Breast epithelium (tissue), 3 donors: ENCODE measurements at regions not wholly inside any gene's neighbourhood (a gene's known extent, or its start where the extent isn't known, plus 50 kb on each side); places are given as distances from the start of the nearest gene placed in this dataset.

ENCODE experiments used
- POLR2A ChIP-seq: fragments of 450-650 bp; IDR thresholded peaks from one replicate; pipeline ENCODE4 v1.6.1; 2016; ENCODE audit warnings: antibody characterized with exemption, mild to moderate bottlenecking, moderate library complexity
- POLR2AphosphoS5 ChIP-seq, 3 donors: sonication (generic); formaldehyde crosslinking; IDR thresholded peaks; one replicate each; pipeline ENCODE4 v1.6.1; 2017; ENCODE audit warnings: antibody characterized with exemption in 3 of 3
- TF ChIP-seq, protein P1 (sequence below), 3 donors: fragments of 450-650 bp; IDR thresholded peaks; one replicate each; pipeline ENCODE4 v1.5.1; 2016 to 2017; ENCODE audit warnings: antibody characterized with exemption in 3 of 3, mild to moderate bottlenecking in 3 of 3, moderate library complexity in 3 of 3

DNA sequence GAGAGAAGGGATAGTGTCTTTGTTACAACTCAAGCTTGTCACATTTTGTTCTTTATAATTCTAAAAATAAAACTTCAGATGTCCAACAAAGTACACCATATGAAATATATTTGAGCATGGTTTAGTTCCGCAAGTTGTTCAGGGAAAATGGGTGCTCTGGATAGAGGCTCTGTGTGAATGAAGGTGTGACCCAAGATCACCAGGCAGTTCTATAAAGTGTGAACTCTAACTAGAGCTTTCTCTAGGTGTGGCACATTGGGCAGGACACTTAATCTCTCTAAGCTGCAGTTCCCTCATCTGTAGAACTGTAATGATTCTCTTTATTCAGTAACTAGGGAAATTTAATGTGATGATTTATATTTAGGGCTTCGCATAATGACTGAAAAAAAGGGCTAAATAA, 139.3 kb downstream of the BCHE start:
- TF ChIP-seq, protein P1, sequence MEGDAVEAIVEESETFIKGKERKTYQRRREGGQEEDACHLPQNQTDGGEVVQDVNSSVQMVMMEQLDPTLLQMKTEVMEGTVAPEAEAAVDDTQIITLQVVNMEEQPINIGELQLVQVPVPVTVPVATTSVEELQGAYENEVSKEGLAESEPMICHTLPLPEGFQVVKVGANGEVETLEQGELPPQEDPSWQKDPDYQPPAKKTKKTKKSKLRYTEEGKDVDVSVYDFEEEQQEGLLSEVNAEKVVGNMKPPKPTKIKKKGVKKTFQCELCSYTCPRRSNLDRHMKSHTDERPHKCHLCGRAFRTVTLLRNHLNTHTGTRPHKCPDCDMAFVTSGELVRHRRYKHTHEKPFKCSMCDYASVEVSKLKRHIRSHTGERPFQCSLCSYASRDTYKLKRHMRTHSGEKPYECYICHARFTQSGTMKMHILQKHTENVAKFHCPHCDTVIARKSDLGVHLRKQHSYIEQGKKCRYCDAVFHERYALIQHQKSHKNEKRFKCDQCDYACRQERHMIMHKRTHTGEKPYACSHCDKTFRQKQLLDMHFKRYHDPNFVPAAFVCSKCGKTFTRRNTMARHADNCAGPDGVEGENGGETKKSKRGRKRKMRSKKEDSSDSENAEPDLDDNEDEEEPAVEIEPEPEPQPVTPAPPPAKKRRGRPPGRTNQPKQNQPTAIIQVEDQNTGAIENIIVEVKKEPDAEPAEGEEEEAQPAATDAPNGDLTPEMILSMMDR (IDR thresholded peaks at IDR 0.05): no peak
- TF ChIP-seq POLR2A (no peak), POLR2AphosphoS5 (IDR thresholded peaks at IDR 0.05) (no peak)
